NCI-H1694 (cell line): ENCODE measurements at regions not wholly inside any gene's neighbourhood (a gene's known extent, or its start where the extent isn't known, plus 50 kb on each side); places are given as distances from the start of the nearest gene placed in this dataset.

Source experiments
- DNase-seq: peaks from one replicate; lab custom pipeline; 2025; lab: John Stamatoyannopoulos, UW

- DNase-seq: no peak
Measured at GRCh38 chr1:208587110-208587509, 342.9 kb upstream of the PLXNA2 start.

- no peak for DNase-seq
Measured at GRCh38 chr1:208593306-208594006, 349.3 kb upstream of the PLXNA2 start.

DNA sequence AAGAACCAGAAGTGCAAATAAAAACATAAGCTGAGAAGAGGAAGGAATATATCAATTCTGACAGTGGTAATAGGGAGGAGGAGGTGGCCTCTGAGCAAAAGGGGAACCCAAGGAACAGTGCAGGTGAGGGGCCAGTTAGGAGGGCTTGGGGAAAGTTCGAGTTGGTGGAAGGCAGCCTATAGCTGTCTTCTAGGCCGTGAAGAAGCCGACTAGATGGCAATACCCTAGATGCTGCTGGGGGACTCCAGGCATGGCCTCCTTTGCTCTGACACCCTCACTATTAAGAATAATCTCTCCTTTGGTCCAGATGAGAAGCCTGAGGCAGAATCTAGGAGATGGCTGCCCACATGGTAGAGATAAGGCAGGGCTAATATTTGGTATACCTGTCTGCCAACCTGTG is 351.1 kb upstream of the PLXNA2 start:
- DNase-seq: no peak

DNA sequence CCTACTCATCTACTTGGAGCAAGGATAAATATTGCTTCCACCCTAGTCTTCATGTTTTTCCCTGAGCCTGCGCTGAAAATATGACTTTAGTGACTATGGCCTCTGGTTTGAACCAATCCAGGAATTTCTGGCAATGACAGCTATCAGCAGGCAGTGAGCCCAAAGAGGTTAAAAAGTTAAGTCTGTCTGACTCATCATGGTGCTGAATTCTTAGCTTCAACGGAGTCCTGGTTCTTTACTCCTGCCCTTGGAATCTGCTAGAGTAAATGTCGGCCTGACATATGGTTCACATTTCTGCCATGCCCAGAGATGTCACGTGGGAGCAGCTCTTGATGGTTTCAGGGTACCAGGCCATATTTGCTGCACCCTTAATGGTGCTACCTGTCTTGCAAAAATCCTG is 351.6 kb upstream of the PLXNA2 start:
- DNase-seq: no peak

GRCh38 chr1:208597571-208597970 is 353.4 kb upstream of the PLXNA2 start:
- DNase-seq: no peak

GRCh38 chr1:208598021-208598420 is 353.8 kb upstream of the PLXNA2 start:
- DNase-seq: no peak

GRCh38 chr1:208599063-208599462 is 354.9 kb upstream of the PLXNA2 start:
- no peak for DNase-seq

DNA sequence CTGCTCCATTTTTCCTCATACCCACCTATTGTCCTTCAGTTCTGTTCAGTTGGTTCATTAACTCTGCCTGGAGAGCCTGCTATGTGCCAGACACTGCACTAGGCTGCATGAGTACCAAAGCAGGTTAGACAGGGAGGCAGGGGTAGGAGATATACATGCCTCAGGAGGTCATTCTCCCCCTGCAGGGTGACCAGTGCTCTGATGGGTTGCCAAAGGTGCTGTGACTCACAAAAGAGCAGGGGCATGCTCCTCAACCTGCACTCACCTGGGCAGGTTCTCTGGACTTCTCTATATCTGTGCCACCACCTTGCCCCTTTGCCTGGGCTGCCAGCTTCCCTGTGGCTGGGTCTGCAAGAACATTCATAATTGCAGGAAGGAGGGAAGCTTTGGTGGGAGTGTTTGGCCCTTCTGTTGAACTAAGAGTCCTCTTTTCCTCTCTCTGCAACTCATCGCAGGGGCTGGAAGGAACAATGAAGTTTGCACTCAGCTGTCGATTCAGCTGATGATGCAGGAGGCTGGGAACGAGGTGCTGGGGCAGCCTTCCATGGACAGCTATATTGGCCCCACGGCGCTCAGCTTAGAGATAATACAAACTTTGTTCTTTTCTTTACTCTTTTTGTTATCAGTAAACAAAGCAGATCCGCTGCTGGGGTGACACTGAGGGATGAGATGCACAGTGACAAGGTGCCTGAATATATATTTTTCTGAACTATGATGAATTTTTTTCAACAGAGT is 356.4 kb upstream of the PLXNA2 start:
- DNase-seq: no peak

DNA sequence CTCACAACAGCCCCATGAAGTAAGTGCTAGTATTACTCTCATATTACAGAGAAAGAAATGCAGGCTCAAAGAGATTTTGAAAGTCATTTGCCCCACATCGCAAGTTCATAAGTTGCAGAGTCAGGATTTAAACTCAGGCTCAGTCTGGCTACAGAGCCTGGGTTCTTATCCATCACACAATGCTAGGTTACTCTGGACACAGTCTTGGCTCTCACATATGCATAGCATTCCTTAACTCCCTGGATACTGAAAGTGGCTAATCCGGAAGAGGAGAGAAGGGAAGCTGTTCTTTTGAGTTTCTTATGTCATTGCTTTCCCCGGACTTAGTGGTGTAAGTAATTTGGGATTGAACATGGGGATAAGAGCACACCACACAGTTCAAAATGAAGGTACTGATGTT is 357.4 kb upstream of the PLXNA2 start:
- no peak for DNase-seq

GRCh38 chr1:208603721-208604120 is 359.5 kb upstream of the PLXNA2 start:
- DNase-seq: no peak

DNA sequence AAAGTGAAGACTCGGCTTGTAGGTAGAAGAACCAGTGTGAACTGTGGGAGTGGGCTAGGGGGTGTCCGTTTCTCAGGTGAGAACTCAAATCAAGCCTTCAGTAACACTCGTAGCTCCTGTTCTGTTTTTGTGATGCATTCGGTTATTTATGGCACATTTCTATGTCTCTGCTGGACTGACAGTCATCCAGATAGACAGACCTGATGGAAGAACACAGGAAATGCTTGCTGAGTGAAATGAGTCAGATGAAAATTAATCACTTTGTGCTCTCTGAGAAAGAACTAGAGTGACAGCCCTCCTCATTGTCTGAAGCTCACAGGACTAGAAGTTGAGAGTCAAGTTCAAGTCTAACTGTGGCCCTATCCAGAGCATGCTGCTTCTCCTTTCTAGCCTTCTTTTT is 360.1 kb upstream of the PLXNA2 start:
- no peak for DNase-seq

DNA sequence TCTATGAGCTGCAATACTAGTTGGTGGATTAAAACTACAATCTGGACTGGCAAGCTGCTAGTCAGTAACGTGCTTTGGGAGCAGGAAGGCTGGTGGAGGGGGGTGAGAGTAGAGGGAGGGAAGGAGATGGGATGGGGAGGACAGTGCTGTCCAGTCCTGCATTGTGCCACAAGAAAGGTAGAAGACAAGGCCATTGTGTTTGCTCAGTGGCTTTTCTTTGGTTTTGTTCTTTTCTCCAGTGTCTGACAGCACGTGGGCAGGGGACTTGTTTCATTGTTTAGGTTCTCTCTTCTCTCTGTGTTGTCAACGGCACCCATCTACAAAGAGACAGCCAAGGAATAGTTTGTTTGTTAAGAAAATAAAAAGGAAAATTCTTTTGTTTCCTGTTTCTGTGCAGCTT is 362.8 kb upstream of the PLXNA2 start:
- DNase-seq: no peak

- no peak for DNase-seq
Measured at GRCh38 chr1:208607616-208608015, 363.4 kb upstream of the PLXNA2 start.

DNA sequence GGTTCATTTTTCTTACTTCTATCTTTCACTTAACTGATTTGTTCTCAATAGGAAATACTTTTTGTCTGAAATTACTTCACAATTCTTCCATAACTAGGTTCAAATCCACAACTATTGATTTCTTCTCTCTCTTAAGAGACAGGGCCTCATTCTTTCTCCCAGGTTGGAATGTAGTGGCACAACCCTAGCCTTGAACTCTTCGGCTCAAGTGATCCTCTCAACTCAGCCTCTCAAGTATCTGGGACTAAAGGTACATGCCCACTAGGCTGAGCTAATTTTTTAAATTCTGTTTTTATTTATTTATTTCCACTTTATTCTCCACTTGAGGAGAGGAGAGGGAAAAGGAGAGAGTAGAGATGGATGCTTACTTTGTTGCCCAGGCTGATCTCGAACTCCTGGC is 370.4 kb upstream of the PLXNA2 start:
- DNase-seq: no peak

DNA sequence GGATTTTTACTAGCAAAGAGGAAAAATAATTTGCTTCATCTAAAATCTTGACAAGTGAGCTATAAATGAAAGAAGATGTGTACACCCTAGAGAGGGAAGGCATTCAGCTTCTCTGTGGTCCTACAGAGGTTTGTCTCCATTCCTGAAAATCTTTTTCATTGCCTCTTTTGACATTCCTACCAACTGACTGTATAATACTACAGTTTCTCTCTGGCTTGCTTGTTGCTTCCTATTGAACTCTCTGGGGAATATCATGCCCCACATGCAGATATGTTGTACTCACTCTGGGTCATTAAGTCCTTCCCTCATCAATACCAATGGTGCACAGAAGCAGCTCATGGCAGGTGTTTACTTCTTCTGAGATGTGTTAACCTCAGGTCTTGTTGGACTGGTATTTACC is 371.2 kb upstream of the PLXNA2 start:
- no peak for DNase-seq

GRCh38 chr1:208616776-208617175 is 372.6 kb upstream of the PLXNA2 start:
- no peak for DNase-seq

DNA sequence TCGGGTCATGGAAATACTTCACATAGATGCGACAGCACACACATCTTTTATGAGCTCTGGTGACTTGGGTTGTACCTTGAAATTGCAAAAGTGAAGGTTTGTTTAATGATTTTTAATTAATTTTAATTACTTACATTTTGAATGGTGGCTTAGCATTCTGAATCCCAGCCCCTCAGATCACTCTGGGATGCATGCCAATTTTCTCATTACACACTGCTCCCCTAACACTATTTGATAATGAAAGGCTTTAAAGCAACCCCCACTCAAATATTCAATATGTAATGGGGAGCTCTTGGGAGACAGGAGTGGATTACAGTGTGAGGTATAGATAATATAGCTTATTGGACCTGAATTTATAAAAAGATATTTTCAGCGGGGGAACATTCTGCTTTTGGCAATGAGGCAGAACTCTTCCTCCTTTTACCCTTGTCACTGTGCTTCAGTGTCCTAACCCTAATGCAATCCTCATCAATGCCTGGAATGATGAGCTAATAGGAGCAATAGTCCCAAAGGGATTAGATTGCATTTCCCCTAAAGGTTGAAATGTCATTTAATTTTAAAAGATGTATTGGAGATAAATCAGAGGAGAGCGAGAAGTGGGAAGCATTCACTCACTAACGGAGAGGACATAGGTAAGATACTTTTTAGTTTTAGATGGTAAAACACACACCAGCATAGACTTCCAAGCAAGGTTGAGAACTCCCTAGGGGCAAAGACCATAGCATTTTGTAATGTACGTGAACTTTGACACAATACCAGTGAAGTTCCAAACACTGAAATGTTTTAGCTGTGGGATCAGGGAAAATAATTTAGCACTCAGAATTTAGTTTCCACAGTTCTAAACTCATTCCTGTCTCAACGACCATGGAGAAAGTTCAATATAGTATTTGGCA is 384.1 kb upstream of the PLXNA2 start:
- no peak for DNase-seq

- no peak for DNase-seq
Measured at GRCh38 chr1:208631092-208631491, 386.9 kb upstream of the PLXNA2 start.

DNA sequence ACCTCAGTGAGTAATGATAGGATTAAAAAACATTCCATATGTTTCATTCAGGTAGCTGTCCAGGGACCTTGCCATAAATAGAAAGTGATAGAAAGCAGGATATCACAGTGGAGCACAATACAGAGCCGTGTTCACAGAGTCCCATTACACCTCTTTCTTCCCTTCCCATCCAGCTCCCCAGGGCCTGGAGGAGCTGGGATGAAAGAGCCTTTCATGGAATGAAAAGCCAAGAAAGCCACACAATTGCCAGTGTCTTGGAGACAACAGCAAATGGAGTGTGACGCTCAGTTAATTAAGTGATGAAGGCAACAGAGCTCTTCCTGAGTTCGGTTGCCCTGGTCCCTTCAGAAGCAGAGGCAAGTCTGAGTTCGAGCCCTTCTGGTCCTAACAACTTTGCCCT is 387.3 kb upstream of the PLXNA2 start:
- DNase-seq: no peak

DNA sequence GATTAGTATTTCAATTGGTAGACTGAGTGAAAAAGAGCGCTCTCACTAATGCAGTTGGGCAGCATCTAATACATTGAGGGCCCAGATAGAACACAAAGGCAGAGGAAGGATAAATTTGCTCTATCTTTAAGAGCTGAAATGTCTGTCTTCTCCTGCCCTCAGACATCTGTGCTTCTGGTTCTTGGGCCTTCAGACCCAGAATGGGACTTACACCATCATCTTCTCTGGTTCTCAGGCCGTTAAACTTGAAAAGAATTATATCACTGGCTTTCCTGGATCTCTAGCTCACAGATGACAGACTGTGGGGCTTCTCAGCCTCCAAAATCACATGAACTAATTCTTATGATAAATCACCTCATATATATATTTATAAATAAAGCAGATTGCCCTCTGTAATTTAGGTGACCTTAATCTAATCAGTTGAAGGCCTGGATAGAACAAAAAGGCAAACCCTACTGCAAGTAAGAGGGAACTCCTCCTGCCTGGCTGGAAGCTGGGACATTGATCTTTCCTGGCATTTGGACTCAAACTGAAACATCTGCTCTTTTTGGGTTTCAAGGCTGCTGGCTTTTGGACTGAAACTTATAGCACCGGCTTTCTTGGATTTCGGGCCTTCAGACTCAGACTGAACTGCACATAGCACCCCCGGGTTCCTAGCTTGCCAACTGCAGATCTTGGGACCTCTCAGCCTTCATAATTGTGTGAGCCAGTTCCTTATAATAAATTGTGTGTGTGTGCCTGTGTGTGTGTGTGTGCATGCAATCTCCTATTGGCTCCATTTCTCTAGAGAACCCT is 390.4 kb upstream of the PLXNA2 start:
- no peak for DNase-seq

DNA sequence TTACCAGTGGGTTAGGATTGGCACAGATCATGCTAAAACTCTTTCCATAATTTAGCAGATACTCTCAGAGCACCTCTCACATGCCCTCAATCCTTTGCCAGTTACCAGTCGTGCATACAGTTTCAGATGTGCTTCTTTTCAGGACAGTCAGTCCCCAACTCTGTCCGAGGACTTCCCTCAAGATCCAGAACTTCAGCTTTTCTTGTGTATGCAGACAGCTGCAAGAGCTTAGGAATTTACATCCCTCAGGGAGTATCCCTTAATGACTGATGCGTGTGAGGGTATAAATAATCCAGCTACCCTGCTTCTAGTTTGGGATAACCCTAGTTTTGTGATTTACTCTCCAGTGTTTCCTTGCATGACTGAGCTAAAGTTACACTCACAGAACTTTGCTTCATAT is 393.0 kb upstream of the PLXNA2 start:
- no peak for DNase-seq

DNA sequence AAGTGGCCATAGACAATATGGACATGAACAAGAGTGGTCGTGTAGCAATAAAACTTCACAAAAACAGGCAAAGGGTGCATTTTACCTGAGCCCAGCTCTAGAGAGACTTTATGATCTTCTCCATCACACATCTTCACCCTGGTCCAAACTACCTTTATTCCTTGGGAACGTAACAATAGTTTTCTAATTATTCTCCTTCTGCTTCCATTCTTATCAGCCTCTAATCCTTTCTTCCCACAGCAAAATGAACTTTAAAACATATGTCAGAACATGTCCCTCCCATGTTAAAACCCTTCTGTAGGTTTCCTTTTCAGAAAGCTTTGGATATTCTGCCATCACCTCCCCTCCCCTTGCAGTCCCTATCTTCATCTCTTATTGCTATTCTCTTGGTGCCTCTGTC is 395.2 kb upstream of the PLXNA2 start:
- DNase-seq: no peak
